ENCODE measurements at regions not wholly inside any gene's neighbourhood (a gene's known extent, or its start where the extent isn't known, plus 50 kb on each side); places are given as distances from the start of the nearest gene placed in this dataset.

DNA sequence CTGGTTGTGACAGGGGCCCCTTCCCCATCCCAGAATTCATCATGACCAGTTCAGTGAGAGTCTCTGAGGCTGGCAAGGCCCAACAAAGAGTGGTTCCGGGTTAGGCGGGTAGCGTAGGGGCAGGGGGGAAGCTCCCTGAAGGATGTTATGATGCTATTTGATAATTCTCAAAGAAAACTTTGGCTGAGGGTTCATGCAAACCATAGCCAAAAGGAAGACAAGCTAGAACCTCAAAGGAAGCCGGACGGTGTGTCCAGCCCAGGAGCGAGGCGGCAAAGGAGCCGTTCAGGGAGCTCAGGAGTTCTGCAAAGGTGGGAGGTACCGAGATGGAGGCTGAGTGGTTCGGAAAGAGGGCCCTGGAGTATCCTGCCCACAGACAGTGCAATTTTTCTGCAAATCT is 226.8 kb upstream of the RAB6C start:
- no peak for DNase-seq (ENCODE audit: low read depth)

DNA sequence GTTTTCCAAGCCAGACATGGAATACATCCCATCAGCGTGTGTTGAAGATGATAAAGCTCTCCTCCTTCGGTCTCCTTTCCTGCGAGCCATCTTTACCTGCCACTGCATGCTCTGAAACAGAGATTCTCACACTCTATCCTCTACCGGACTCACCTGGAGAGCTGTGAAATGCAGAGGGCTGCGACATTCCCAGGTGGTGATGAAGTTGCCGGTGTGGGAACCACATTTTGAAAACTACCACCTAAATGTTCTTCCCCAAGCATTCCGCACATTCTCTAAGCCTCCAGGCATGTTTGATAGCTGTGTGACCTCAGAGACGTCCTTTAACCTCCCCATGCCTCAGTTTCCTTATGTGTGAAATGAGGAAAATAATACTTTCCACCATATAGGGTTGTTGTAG is 226.2 kb upstream of the RAB6C start:
- no peak for DNase-seq (ENCODE audit: low read depth)

- no peak for DNase-seq (ENCODE audit: low read depth)
These were observed 225.0 kb upstream of the RAB6C start for GRCh38 chr2:129754421-129754820.

GRCh38 chr2:129754831-129755230 is 224.6 kb upstream of the RAB6C start:
- DNase-seq (ENCODE audit: low read depth) = no peak

GRCh38 chr2:129755786-129756185 is 223.7 kb upstream of the RAB6C start:
- DNase-seq (ENCODE audit: low read depth) = no peak

DNA sequence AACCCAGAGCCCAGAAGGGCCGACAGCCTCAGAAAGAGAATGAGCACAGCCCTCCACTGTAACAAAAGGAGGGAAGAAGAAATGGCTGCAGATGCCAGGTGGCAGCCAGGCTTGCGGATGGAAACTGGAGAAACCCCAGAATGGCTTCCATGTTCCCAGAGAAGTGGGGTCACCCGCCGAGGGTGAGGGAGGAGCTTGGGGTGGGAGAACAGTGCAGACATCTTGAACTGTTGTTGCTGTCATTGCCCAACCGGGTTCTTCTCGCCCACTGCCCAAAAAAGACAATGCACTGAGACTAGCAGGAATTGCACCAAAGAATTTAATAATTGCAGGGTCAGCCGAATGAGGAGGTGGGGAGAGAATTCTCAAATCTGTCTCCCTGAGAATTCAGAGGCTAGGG is 223.2 kb upstream of the RAB6C start:
- no peak for DNase-seq (ENCODE audit: low read depth)

DNA sequence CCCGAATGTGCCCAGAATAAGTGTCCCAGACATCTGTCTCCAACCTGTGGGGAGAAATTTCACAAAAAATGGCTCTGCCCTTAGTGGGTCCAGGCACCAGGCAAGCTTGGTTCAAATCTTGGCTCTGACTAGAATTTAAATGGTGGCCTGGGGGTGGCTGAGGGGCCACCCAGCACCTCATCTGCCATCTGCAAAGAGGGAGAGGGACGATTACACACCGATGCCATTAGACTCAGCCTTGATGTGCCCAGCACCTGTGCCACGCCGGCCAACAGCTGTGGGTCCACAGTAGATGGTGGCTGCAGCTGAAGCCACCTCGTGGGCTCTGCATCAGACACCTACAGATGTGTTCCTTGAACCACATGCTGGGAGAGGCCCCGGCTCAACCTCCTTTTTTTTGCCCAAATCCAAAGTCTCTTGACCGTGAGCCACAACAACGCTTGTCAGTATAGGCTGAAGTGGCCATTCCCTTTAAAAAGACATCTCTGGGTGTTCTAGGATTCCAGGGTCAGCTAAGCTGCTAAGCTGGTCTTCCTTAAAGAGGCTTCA is 222.0 kb upstream of the RAB6C start:
- DNase-seq (ENCODE audit: low read depth) = no peak

DNA sequence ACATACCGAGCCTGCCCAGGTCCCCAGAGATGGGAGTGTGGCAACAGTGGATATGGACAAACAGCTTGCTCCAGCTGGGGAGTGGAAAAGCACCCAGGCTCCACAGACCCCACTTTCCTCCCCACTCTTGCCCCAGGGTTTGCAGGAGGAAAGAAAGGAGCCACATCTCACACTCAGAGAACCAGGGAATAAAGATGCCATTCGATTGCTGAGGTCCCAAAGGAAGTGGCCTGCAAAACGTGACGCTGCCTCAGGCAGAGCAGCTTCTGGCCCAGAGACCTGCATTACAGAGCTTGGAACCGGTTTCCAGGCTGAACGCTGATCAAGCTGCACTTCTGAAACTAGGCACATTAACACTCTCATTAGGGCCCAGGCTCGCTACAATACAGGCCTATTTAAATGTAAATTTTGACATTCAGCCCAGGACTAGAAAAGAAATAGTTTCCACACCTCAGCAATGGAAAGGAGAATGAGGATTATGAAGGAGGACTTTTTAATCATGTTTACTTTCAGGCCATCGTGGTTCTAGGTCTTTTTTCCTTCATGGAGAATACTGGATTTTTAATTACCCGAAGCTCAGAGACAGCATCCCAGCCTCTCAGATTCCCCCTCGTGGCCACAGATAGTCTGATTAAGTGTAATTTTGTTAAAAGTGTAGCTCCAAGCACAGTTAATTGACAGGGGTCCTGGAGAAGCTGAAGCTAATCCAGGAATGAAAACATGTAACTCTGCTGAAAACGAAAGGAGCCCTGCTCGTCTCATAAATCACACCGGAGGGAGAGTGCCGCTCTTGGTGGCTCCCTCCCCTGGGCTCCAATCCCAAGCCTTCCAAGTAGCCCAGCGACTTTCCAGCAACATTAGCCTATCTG is 221.3 kb upstream of the RAB6C start:
- DNase-seq (ENCODE audit: low read depth) = no peak

- no peak for DNase-seq (ENCODE audit: low read depth)
These were observed 220.5 kb upstream of the RAB6C start for GRCh38 chr2:129758784-129759471.

- no peak for DNase-seq (ENCODE audit: low read depth)
These were observed 219.9 kb upstream of the RAB6C start for GRCh38 chr2:129759472-129760010.

DNA sequence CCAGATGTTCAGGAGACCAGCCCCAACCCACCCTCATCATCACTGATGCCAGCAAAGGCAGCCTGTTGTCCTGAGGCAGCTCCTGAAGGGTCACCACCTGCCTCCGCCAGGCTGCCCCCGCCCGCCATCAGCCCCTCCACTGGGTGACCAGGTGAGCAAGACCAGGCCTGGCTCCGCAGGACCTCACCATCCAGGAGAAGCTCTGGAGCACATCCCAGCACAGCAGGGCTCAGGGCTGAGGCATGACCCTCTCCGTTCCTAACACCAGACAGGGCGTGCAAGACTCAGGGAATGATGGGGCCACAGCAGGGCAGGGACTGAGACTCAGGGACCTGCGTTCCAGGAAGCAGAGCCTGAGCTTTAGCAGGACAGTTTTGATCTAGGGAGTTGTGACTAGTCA is 218.8 kb upstream of the RAB6C start:
- no peak for DNase-seq (ENCODE audit: low read depth)

GRCh38 chr2:129761569-129762021 is 217.9 kb upstream of the RAB6C start:
- no peak for DNase-seq (ENCODE audit: low read depth)

- DNase-seq (ENCODE audit: low read depth) = no peak
These were observed 216.9 kb upstream of the RAB6C start for GRCh38 chr2:129762386-129763189.

DNA sequence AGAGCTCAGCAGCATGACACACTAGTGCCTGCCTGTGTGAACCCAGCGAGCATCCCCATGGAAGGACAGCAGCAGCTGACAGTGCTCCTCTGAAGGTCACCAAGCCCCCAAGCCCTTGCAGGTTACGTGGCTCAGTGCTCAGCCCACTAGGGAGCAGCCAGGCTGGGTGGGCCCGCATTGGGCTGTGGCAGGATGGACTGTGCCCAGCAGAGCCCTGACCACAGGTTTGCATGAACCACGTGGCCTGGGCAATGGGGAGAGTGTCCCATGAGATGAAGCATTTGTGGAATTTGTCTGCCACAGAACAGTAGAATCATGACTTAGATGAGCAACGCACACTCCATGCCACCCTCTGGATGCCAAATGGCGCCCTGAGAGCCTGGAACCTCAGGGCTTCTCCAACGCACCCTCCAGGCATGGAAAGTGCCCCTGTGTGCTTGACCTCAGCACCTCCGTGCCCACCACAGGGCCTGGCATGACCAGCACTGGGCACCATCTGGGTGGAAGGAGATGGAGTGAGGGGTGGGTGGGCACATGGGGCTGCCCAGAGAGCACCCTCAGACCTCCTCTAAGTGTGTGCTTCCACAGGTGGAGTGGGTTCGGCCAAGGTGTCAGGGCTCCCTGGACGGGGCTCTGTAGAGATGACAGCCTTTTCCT is 216.1 kb upstream of the RAB6C start:
- no peak for DNase-seq (ENCODE audit: low read depth)

GRCh38 chr2:129763966-129764365 is 215.5 kb upstream of the RAB6C start:
- no peak for DNase-seq (ENCODE audit: low read depth)

DNA sequence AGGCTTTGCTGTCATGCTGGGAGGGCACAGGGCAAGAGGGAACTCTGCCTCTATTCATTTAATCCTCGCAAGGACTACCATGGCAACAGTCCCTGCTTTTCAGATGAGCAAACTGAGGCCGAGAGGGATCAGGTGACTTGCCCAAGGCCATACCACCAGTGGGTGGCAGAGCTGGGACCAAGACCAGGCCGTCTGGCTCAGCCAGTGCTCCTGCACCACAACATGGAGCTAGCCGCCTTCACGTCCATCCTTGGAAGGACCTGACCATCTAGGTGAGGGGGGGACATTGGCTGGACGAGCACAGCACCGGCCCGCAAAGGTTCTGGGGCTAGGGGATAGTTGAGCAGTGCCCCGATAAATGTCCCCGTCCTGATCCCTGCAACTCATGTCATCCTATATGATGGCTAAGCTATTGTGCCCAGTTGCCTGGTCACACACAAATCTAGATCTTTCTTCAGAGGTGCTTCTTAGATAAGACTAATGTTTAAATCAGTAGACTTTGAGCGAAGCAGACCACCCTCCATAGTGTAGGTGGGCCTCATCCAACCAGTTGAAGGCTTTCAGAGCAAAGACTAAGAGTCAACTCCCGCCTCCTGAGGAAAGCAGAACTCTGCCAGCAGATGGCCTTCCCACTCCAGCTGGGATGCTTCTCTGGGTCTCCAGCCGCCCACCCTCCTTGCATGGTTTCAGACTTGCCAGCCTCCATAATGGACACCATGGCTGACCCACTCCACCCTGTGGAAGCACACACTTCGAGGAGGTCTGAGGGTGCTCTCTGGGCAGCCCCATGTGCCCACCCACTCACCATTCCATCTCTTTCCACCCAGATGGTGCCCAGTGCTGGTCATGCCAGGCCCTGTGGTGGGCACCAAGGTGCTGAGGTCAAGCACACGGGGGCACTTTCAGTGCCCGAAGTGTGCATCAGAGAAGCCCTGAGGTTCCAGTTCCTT is 214.8 kb upstream of the RAB6C start:
- DNase-seq (ENCODE audit: low read depth) = no peak

DNA sequence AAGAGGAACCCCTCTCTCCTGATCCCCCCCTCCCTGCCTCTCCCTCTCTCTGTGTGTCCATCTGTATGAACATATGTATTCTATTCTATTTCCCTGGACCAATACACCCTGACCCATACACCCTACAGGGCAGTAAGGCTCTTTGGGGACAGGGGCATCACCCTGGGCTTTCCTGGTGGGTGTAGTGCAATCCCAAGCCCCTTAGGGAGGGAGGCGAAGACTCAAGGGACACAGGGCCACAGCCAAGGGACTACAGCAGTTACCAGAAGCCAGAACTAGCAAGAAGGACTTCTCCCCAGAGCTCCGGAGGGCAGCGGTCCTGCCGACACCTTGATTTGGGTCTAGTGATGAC is 214.2 kb upstream of the RAB6C start:
- DNase-seq (ENCODE audit: low read depth) = no peak

DNA sequence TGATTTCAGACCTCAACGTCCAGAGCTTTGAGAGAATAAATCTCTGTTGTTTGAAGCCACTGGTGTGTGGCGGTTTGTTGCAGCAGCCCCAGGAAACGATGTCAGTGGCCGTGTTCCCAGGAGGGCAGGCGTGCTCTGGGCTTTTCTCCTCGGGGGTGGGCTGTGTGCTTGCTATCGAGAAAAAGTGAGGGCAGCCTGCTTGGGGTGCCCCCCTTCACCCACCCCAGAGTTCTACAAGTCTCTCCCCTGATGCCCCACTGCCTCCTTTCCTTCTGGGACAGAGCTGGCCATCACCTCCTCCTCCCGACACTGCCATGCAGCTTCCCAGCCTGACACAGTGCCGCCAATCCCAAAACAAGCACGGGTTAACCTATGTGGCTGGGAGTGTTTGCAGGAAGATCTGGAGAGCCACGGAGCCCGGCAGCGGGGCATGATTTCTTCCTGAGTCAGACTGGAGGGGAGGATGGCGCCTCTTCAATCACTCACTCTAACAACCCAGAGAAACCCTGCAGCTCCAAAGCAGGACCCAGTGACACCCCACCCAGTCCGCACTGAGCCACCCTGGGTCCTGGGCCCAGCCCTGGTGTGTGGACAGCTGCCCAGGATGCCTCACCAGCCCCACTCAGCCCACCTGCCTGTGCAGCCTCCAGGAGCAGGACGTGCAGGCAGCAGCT is 213.7 kb upstream of the RAB6C start:
- DNase-seq (ENCODE audit: low read depth) = no peak

- DNase-seq (ENCODE audit: low read depth) = no peak
These were observed 213.0 kb upstream of the RAB6C start for GRCh38 chr2:129766374-129766993.
